ENCODE measurements at regions not wholly inside any gene's neighbourhood (a gene's known extent, or its start where the extent isn't known, plus 50 kb on each side); places are given as distances from the start of the nearest gene placed in this dataset.

DNA sequence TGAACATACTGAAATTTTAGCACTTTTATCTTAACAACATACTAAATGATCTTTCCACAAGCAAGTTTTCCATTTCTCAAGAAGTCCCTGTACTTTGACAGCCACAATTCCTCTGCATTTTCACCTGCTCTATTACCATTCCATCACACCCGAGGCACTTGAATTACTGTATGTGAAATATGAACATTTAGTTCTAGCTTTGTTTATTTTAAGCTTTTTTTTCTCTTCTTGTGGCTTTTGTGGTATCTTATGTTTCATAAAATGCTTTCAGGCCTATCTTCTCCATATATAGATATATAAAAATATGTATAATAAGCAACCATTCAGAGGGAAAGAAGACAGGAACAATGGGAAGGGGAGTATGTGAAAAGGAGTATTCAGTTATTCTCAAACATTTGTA is 693.9 kb downstream of the SATB2 start:
- TF ChIP-seq, protein P1, sequence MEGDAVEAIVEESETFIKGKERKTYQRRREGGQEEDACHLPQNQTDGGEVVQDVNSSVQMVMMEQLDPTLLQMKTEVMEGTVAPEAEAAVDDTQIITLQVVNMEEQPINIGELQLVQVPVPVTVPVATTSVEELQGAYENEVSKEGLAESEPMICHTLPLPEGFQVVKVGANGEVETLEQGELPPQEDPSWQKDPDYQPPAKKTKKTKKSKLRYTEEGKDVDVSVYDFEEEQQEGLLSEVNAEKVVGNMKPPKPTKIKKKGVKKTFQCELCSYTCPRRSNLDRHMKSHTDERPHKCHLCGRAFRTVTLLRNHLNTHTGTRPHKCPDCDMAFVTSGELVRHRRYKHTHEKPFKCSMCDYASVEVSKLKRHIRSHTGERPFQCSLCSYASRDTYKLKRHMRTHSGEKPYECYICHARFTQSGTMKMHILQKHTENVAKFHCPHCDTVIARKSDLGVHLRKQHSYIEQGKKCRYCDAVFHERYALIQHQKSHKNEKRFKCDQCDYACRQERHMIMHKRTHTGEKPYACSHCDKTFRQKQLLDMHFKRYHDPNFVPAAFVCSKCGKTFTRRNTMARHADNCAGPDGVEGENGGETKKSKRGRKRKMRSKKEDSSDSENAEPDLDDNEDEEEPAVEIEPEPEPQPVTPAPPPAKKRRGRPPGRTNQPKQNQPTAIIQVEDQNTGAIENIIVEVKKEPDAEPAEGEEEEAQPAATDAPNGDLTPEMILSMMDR (IDR thresholded peaks at IDR 0.05), result no peak
- TF ChIP-seq EP300 (IDR thresholded peaks at IDR 0.05) (no peak), POLR2AphosphoS5 (IDR thresholded peaks at IDR 0.05) (no peak)

Data from stomach (tissue), 4 donors.